ENCODE measurements at regions not wholly inside any gene's neighbourhood (a gene's known extent, or its start where the extent isn't known, plus 50 kb on each side); places are given as distances from the start of the nearest gene placed in this dataset.

DNA sequence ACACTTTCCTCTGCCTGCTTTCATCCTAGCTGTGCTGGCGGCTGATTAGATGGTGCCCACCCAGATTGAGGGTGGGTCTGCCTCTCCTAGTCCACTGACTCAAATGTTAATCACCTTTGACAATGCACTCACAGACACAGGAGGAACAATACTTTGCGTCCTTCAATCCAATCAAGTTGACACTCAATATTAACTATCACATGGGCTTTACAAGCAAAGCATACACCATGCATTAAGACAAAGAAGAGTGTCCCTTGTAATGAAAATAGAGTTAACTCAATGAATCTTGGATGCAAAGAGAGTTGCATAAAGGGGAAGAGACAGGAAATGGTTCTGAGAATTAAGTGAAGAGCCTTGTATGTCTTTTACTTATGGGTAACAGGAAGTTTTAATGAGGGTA lies 298.7 kb upstream of the BRINP1 start:
- TF ChIP-seq, protein P1, sequence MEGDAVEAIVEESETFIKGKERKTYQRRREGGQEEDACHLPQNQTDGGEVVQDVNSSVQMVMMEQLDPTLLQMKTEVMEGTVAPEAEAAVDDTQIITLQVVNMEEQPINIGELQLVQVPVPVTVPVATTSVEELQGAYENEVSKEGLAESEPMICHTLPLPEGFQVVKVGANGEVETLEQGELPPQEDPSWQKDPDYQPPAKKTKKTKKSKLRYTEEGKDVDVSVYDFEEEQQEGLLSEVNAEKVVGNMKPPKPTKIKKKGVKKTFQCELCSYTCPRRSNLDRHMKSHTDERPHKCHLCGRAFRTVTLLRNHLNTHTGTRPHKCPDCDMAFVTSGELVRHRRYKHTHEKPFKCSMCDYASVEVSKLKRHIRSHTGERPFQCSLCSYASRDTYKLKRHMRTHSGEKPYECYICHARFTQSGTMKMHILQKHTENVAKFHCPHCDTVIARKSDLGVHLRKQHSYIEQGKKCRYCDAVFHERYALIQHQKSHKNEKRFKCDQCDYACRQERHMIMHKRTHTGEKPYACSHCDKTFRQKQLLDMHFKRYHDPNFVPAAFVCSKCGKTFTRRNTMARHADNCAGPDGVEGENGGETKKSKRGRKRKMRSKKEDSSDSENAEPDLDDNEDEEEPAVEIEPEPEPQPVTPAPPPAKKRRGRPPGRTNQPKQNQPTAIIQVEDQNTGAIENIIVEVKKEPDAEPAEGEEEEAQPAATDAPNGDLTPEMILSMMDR (IDR thresholded peaks at IDR 0.05) = no peak
- TF ChIP-seq CHD2 (IDR thresholded peaks at IDR 0.05; ENCODE audit: low read length, partially characterized antibody) (no peak), PHF8 (IDR thresholded peaks at IDR 0.05; ENCODE audit: borderline replicate concordance, low read depth) (no peak), NR3C1 (IDR thresholded peaks at IDR 0.05) (no peak), KDM1A (IDR thresholded peaks at IDR 0.05; ENCODE audit: low read depth) (no peak), CBX2 (IDR thresholded peaks at IDR 0.05; ENCODE audit: borderline replicate concordance, low read depth) (no peak), RAD21 (conservative IDR thresholded peaks at IDR 0.05 in 1 of 2, IDR thresholded peaks at IDR 0.05 in 1 of 2) (no peak), EP300 (IDR thresholded peaks at IDR 0.05) (no peak), TP53 (CRISPR knock-in tag; IDR thresholded peaks at IDR 0.05) (no peak), MYC (IDR thresholded peaks at IDR 0.05; ENCODE audit: borderline replicate concordance, low read length) (no peak)
- TF ChIP-seq, protein P2, sequence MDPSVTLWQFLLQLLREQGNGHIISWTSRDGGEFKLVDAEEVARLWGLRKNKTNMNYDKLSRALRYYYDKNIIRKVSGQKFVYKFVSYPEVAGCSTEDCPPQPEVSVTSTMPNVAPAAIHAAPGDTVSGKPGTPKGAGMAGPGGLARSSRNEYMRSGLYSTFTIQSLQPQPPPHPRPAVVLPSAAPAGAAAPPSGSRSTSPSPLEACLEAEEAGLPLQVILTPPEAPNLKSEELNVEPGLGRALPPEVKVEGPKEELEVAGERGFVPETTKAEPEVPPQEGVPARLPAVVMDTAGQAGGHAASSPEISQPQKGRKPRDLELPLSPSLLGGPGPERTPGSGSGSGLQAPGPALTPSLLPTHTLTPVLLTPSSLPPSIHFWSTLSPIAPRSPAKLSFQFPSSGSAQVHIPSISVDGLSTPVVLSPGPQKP (IDR thresholded peaks at IDR 0.05; ENCODE audit: low read depth, low read length) = no peak
- TF ChIP-seq, protein P3, sequence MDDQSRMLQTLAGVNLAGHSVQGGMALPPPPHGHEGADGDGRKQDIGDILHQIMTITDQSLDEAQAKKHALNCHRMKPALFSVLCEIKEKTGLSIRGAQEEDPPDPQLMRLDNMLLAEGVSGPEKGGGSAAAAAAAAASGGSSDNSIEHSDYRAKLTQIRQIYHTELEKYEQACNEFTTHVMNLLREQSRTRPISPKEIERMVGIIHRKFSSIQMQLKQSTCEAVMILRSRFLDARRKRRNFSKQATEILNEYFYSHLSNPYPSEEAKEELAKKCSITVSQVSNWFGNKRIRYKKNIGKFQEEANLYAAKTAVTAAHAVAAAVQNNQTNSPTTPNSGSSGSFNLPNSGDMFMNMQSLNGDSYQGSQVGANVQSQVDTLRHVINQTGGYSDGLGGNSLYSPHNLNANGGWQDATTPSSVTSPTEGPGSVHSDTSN (IDR thresholded peaks at IDR 0.05) = no peak
- TF ChIP-seq, protein P4, sequence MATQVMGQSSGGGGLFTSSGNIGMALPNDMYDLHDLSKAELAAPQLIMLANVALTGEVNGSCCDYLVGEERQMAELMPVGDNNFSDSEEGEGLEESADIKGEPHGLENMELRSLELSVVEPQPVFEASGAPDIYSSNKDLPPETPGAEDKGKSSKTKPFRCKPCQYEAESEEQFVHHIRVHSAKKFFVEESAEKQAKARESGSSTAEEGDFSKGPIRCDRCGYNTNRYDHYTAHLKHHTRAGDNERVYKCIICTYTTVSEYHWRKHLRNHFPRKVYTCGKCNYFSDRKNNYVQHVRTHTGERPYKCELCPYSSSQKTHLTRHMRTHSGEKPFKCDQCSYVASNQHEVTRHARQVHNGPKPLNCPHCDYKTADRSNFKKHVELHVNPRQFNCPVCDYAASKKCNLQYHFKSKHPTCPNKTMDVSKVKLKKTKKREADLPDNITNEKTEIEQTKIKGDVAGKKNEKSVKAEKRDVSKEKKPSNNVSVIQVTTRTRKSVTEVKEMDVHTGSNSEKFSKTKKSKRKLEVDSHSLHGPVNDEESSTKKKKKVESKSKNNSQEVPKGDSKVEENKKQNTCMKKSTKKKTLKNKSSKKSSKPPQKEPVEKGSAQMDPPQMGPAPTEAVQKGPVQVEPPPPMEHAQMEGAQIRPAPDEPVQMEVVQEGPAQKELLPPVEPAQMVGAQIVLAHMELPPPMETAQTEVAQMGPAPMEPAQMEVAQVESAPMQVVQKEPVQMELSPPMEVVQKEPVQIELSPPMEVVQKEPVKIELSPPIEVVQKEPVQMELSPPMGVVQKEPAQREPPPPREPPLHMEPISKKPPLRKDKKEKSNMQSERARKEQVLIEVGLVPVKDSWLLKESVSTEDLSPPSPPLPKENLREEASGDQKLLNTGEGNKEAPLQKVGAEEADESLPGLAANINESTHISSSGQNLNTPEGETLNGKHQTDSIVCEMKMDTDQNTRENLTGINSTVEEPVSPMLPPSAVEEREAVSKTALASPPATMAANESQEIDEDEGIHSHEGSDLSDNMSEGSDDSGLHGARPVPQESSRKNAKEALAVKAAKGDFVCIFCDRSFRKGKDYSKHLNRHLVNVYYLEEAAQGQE (IDR thresholded peaks at IDR 0.05) = no peak

All from A549 (cell line).